HCT116 (cell line): ENCODE measurements at regions not wholly inside any gene's neighbourhood (a gene's known extent, or its start where the extent isn't known, plus 50 kb on each side); places are given as distances from the start of the nearest gene placed in this dataset.
A peak's percentile ranks its signal among the peaks of the same experiment; 100 is the strongest.

Experiments
- ATAC-seq: fragments of 200-7000 bp; cut with Tn5 transposase; 2 replicates; pipeline ENCODE4 v1.9.1; 2020; ENCODE audit warnings: mild to moderate bottlenecking, moderate library complexity
- BruUV-seq: library from RNA; stranded (reverse); fragments of 400-500 nt; replicated peaks from 2 replicates; lab custom pipeline; 2021; lab: Mats Ljungman, UMichigan
- CTCF ChIA-PET: fragments of 300-600 bp; sonication (Branson Sonifier 250); formaldehyde crosslinking; loops from one replicate; lab custom pipeline; 2021; ENCODE audit warnings: antibody characterized with exemption; lab: Charles Lee
- POLR2A ChIA-PET: fragments of 300-600, 350-600 bp; sonication (Branson Sonifier 250); formaldehyde crosslinking; loops from one replicate; lab custom pipeline; 2021; ENCODE audit warnings: antibody characterized with exemption; lab: Charles Lee
- RAD21 ChIA-PET, 2 experiments: fragments of 300-600 bp; sonication (Branson Sonifier 250); formaldehyde crosslinking; loops; one replicate each; lab custom pipeline; 2023; ENCODE audit warnings: low total read pairs in 2 of 2; ENCODE audit not compliant: uncharacterized antibody in 2 of 2, unreplicated experiment in 2 of 2, low non-redundant PET in 1 of 2; lab: Charles Lee
- DNase-seq: peaks from one replicate; pipeline ENCODE4 v3.0.0-alpha.2; 2010; ENCODE audit warnings: low read depth, low spot score
- H2AFZ ChIP-seq: fragments of 200-600 bp; shearing (Covaris generic), sonication (generic); 2 replicates; pipeline ENCODE4 v1.6.1; 2017; ENCODE audit warnings: low read depth, mixed run types, mixed read lengths, antibody characterized with exemption, low read length; ENCODE audit not compliant: poor library complexity, severe bottlenecking
- H3K27ac ChIP-seq: 2 replicates; pipeline ENCODE4 v1.5.1; 2012; ENCODE audit warnings: low read depth, low read length
- H3K27me3 ChIP-seq: fragments of 200-600 bp; sonication (generic); 2 replicates; pipeline ENCODE4 v1.6.1; 2016; ENCODE audit warnings: mixed run types, low read length, mixed read lengths; ENCODE audit not compliant: insufficient read depth
- H3K36me3 ChIP-seq, 2 experiments: fragments of 200-500 bp in 1 of 2; fragments of 200-600 bp in 1 of 2; sonication (Bioruptor generic) in 1 of 2; sonication (generic) in 1 of 2; 2 replicates each; pipeline versions ENCODE4 v1.5.1 to v1.6.1; 2014 to 2016; ENCODE audit warnings: low read length in 2 of 2, inconsistent platforms in 1 of 2, mixed read lengths in 1 of 2, mixed run types in 1 of 2; ENCODE audit not compliant: insufficient read depth in 2 of 2, control insufficient read depth in 1 of 2
- H3K4me1 ChIP-seq, 2 experiments: fragments of 200-600 bp in 1 of 2; sonication (generic) in 1 of 2; 2 replicates each; pipeline versions ENCODE4 v1.5.1 to v1.6.1; 2012 to 2017; ENCODE audit warnings: low read length in 2 of 2, inconsistent platforms in 1 of 2, mild to moderate bottlenecking in 1 of 2, mixed read lengths in 1 of 2, mixed run types in 1 of 2, moderate library complexity in 1 of 2; ENCODE audit not compliant: insufficient read depth in 2 of 2, control insufficient read depth in 1 of 2
- H3K4me2 ChIP-seq: fragments of 200-600 bp; sonication (generic); 2 replicates; pipeline ENCODE4 v1.6.1; 2017; ENCODE audit warnings: mixed run types, low read length, mixed read lengths
- H3K4me3 ChIP-seq, 2 experiments: fragments of 200-600 bp in 1 of 2; sonication (generic) in 1 of 2; replicated peaks in 1 of 2; 2 replicates each; pipeline ENCODE4 v1.5.1; 2011 to 2016; ENCODE audit warnings: low read length in 2 of 2, control low read depth in 1 of 2, low read depth in 1 of 2, mild to moderate bottlenecking in 1 of 2, mixed read lengths in 1 of 2, mixed run types in 1 of 2
- H3K79me2 ChIP-seq: fragments of 200-600 bp; sonication (generic); 2 replicates; pipeline ENCODE4 v1.6.1; 2017; ENCODE audit warnings: mild to moderate bottlenecking, mixed run types, low read length, moderate library complexity, mixed read lengths; ENCODE audit not compliant: insufficient read depth
- H3K9ac ChIP-seq: fragments of 200-600 bp; sonication (generic); 2 replicates; pipeline ENCODE4 v1.6.1; 2016; ENCODE audit warnings: low read length, mixed read lengths
- H3K9me2 ChIP-seq: fragments of 200-600 bp; sonication (generic), shearing (Covaris generic); 2 replicates; pipeline ENCODE4 v1.6.1; 2017; ENCODE audit warnings: mixed run types, mild to moderate bottlenecking, moderate library complexity; ENCODE audit not compliant: insufficient read depth
- H3K9me3 ChIP-seq, 2 experiments: fragments of 200-500 bp in 1 of 2; fragments of 200-600 bp in 1 of 2; sonication (Bioruptor generic) in 1 of 2; sonication (generic) in 1 of 2; 2 replicates each; pipeline ENCODE4 v1.6.1; 2014 to 2017; ENCODE audit warnings: low read length in 2 of 2, mixed read lengths in 2 of 2, inconsistent platforms in 1 of 2, low read depth in 1 of 2, mild to moderate bottlenecking in 1 of 2, mixed run types in 1 of 2, moderate library complexity in 1 of 2; ENCODE audit not compliant: control insufficient read depth in 1 of 2, insufficient read depth in 1 of 2
- H4K20me1 ChIP-seq: fragments of 200-600 bp; sonication (generic), shearing (Covaris generic); 2 replicates; pipeline ENCODE4 v1.6.1; 2017; ENCODE audit warnings: mixed run types, mild to moderate bottlenecking, moderate library complexity; ENCODE audit not compliant: insufficient read depth
- CBX3 ChIP-seq: IDR thresholded peaks from 2 replicates; pipeline ENCODE4 v1.6.1; 2012; ENCODE audit warnings: low read depth
- CTCF ChIP-seq, 3 experiments: fragments of 200-600 bp in 1 of 3; sonication (generic) in 1 of 3; IDR thresholded peaks in 2 of 3; conservative IDR thresholded peaks in 1 of 3; 2 replicates each; pipeline ENCODE4 v1.5.1; 2012 to 2017; ENCODE audit warnings: low read depth in 2 of 3, low read length in 2 of 3, antibody characterized with exemption in 1 of 3, borderline replicate concordance in 1 of 3, control low read depth in 1 of 3, mild to moderate bottlenecking in 1 of 3, mixed read lengths in 1 of 3, mixed run types in 1 of 3, moderate library complexity in 1 of 3; ENCODE audit not compliant: insufficient read depth in 1 of 3
- EZH2 ChIP-seq: fragments of 200-600 bp; sonication (generic); IDR thresholded peaks from 2 replicates; pipeline ENCODE4 v1.6.1; 2017; ENCODE audit warnings: antibody characterized with exemption, mixed run types
- EZH2phosphoT487 ChIP-seq: fragments of 200-600 bp; IDR thresholded peaks from 2 replicates; pipeline ENCODE4 v1.6.1; 2018; ENCODE audit warnings: antibody characterized with exemption, borderline replicate concordance
- SIN3A ChIP-seq: IDR thresholded peaks from 2 replicates; pipeline ENCODE4 v1.6.1; 2012; ENCODE audit warnings: low read depth
- SP1 ChIP-seq: IDR thresholded peaks from 2 replicates; pipeline ENCODE4 v1.6.1; 2012; ENCODE audit warnings: low read depth
- ZFX ChIP-seq: fragments of 450-650 bp; IDR thresholded peaks from 2 replicates; pipeline ENCODE4 v1.6.1; 2017
- intact Hi-C: fragments of 100-400 bp; cut with micrococcal nuclease; formaldehyde crosslinking; loops from 2 replicates; pipeline ENCODE4 v1.10.0; 2022
- TF ChIP-seq, protein P1 (sequence below): IDR thresholded peaks from 2 replicates; pipeline ENCODE4 v1.6.1; 2012; ENCODE audit warnings: low read depth

GRCh38 chr4:153081693-153082092, 122.5 kb upstream of the TRIM2 start (continued):
- no peak for TF ChIP-seq CTCF (IDR thresholded peaks at IDR 0.05 in 2 of 3, conservative IDR thresholded peaks at IDR 0.05 in 1 of 3; ENCODE audit: borderline replicate concordance in 1 of 3, insufficient read depth in 1 of 3, low read depth in 2 of 3, low read length in 2 of 3)
- TF ChIP-seq CBX3, result no peak

- no peak overlapping the region for H3K27ac ChIP-seq
- TF ChIP-seq, protein P1, sequence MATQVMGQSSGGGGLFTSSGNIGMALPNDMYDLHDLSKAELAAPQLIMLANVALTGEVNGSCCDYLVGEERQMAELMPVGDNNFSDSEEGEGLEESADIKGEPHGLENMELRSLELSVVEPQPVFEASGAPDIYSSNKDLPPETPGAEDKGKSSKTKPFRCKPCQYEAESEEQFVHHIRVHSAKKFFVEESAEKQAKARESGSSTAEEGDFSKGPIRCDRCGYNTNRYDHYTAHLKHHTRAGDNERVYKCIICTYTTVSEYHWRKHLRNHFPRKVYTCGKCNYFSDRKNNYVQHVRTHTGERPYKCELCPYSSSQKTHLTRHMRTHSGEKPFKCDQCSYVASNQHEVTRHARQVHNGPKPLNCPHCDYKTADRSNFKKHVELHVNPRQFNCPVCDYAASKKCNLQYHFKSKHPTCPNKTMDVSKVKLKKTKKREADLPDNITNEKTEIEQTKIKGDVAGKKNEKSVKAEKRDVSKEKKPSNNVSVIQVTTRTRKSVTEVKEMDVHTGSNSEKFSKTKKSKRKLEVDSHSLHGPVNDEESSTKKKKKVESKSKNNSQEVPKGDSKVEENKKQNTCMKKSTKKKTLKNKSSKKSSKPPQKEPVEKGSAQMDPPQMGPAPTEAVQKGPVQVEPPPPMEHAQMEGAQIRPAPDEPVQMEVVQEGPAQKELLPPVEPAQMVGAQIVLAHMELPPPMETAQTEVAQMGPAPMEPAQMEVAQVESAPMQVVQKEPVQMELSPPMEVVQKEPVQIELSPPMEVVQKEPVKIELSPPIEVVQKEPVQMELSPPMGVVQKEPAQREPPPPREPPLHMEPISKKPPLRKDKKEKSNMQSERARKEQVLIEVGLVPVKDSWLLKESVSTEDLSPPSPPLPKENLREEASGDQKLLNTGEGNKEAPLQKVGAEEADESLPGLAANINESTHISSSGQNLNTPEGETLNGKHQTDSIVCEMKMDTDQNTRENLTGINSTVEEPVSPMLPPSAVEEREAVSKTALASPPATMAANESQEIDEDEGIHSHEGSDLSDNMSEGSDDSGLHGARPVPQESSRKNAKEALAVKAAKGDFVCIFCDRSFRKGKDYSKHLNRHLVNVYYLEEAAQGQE, result no peak
- TF ChIP-seq SIN3A (no peak), SP1 (no peak), EZH2phosphoT487 (no peak), EZH2 (no peak), ZFX (no peak)
- H3K27me3 ChIP-seq, result no peaks in the 10 kb centered on the region
- H3K9ac ChIP-seq, result no peak overlapping the region
- intact Hi-C loops, result loop anchor here (1.0 to 5.0 kb wide), 3 partner anchors 46 to 236 kb away; partner anchors contain the start of gene FHDC1
- H3K4me3 ChIP-seq, result no peak overlapping the region
- H3K4me2 ChIP-seq, result peak overlapping the region; percentile 44
- ATAC-seq (no peak), DNase-seq (no peak)
- RAD21 ChIA-PET, result interaction anchor here in 1 of 2 experiments (1.4 kb wide), 1 partner anchor 45 kb away, joined by 11 read pairs; no protein-coding TSS in a partner anchor
- no peaks in the 10 kb centered on the region for H3K36me3 ChIP-seq
- H3K9me3 ChIP-seq, result no peaks in the 10 kb centered on the region
- H4K20me1 ChIP-seq, result no peaks in the 10 kb centered on the region
- H3K4me1 ChIP-seq, result peaks cover 0 to 16% of the 10 kb centered on the region in 2 experiments; a peak in 2 of 4 replicates
- BruUV-seq, result no TSS peak
- H3K9me2 ChIP-seq, result no peaks in the 10 kb centered on the region
- peak overlapping the region; percentile 79 for H2AFZ ChIP-seq
- POLR2A ChIA-PET, result interaction anchor here (1.1 kb wide), 1 partner anchor 45 kb away, joined by 4 read pairs; no protein-coding TSS in a partner anchor
- no peaks in the 10 kb centered on the region for H3K79me2 ChIP-seq
- CTCF ChIA-PET, result interaction anchor here (0.8 to 2.9 kb wide), 15 partner anchors 8 to 628 kb away, joined by 3 to 56 read pairs (median 4); partner anchors contain the start of genes FHDC1 and TRIM2
Observed at GRCh38 chr4:153082322-153083301, 121.6 kb upstream of the TRIM2 start.
